Heart left ventricle (tissue), 16 donors: ENCODE measurements at regions not wholly inside any gene's neighbourhood (a gene's known extent, or its start where the extent isn't known, plus 50 kb on each side); places are given as distances from the start of the nearest gene placed in this dataset.

Experiments used
- ATAC-seq, 4 donors: fragments of 200-7000 bp; cut with Tn5 transposase; one replicate each; pipeline ENCODE4 v1.9.1; 2020 to 2022; ENCODE audit warnings: moderate library complexity in 4 of 4, mild to moderate bottlenecking in 3 of 4, moderate number of reproducible peaks in 1 of 4
- DNase-seq, 5 donors: peaks; one replicate each; pipeline ENCODE4 v3.0.0-alpha.2; 2020
- H3K27ac ChIP-seq, 12 donors: fragments of 200-600 bp; sonication (generic) in 4 of 12; one replicate each; pipeline versions ENCODE4 v1.5.0 to v1.8.0; 2016 to 2022; ENCODE audit warnings: mild to moderate bottlenecking in 2 of 12
- H3K27me3 ChIP-seq, 9 donors: fragments of 200-600 bp; sonication (generic) in 2 of 9; one replicate each; pipeline versions ENCODE4 v1.5.1 to v1.8.0; 2016 to 2022; ENCODE audit warnings: mild to moderate bottlenecking in 3 of 9
- H3K36me3 ChIP-seq, 9 donors: fragments of 200-600 bp; sonication (generic) in 2 of 9; one replicate each; pipeline versions ENCODE4 v1.5.0 to v1.8.0; 2018 to 2022; ENCODE audit warnings: mild to moderate bottlenecking in 2 of 9
- H3K4me1 ChIP-seq, 12 donors: fragments of 200-600 bp; sonication (generic) in 4 of 12; one replicate each; pipeline versions ENCODE4 v1.5.0 to v1.8.0; 2016 to 2022; ENCODE audit warnings: mild to moderate bottlenecking in 3 of 12
- H3K4me3 ChIP-seq, 12 donors: fragments of 200-600 bp; sonication (generic) in 4 of 12; one replicate each; pipeline versions ENCODE4 v1.5.0 to v1.8.0; 2017 to 2022; ENCODE audit warnings: mild to moderate bottlenecking in 9 of 12, moderate library complexity in 4 of 12
- H3K9me3 ChIP-seq, 12 donors: fragments of 200-600 bp; sonication (generic) in 4 of 12; one replicate each; pipeline versions ENCODE4 v1.5.0 to v1.8.0; 2016 to 2022; ENCODE audit warnings: mild to moderate bottlenecking in 1 of 12
- POLR2A ChIP-seq, 2 donors: fragments of 450-650 bp; IDR thresholded peaks; one replicate each; pipeline ENCODE4 v1.6.1; 2017; ENCODE audit warnings: antibody characterized with exemption in 2 of 2, mild to moderate bottlenecking in 2 of 2, moderate library complexity in 2 of 2
- WGBS, 4 donors: extraction: QIAGEN DNeasy Blood & Tissue Kit in 2 of 4; methylation state at CpG; one replicate each; pipeline versions ENCODE4 v1.1.5 to v1.1.7; 2013 to 2018; 5-methylcytosine and 5-hydroxymethylcytosine counted together
- intact Hi-C, 10 donors: fragments of 100-400 bp; cut with DNase I; formaldehyde crosslinking; loops; one replicate each; pipeline versions ENCODE4 v1.11.1 to v1.14.2; 2022
- TF ChIP-seq, protein P1 (sequence below), 12 donors: fragments of 200-600 bp; sonication (generic) in 4 of 12; IDR thresholded peaks; one replicate each; pipeline versions ENCODE4 v1.5.0 to v1.8.0; 2018 to 2022; ENCODE audit warnings: antibody characterized with exemption in 12 of 12, mild to moderate bottlenecking in 5 of 12
- donor health status: ischemic (EF 13 %, LVEDD 7.1; RV severe dilation, severe dysfunction).
- donor health status: healthy with polysubstance abuse.
- donor health status: DM: no; HTN: yes; CAD: no.
- donor health status: DM: no; HTN: no; CAD: no.
- donor health status: ischemic (EF 25% LVEDD 6.9; RV normal size, moderate dysfunction).
- donor health status: ischemic (EF 25% LVEDD 5.7; RV mildly dilated, moderate dysfunction).
- donor health status: healthy.
- donor health status: DM: yes; HTN: yes; CAD: no.
- donor health status: ischemic (EF 35%, LVEDD 5.7; RV mildly dilated, moderate dysfunction).
- donor health status: nonischemic (EF 11% LVEDD 7.7; RV severe dilation, severe dysfunction).
- donor health status: DM: yes; HTN: yes; CAD: no.
- donor health status: PGD.
- donor health status: ischemic (EF 29% LVEDD 5.4; RV normal size, mild dysfunction).
- donor health status: nonischemic (EF 23%, LVEDD 6.1; RV moderate dilation, normal function).

DNA sequence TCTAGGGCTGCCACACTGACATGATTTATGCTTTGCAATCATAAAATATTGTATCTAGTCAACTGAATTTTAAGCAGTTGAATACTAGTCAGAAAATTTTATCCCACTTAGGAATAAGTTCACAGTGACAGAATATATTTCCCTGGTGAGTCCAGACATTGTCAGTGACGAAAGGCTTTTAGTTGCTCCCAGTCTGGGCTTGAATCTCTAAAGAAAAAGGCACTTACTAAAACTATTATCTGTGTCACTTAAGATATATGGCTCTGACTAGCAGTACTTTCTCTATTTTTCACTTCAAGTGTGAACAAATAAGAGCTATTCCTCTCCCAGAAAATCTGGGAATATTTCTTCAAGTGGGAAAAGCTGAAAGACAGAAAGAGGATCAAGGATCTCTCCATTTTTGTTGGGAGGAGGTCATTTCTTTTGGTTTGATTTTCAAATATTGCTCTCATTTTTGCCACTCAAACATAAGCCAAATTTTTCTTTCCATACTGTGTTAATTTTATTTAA, 1262.3 kb upstream of the USP15 start:
- TF ChIP-seq, protein P1, sequence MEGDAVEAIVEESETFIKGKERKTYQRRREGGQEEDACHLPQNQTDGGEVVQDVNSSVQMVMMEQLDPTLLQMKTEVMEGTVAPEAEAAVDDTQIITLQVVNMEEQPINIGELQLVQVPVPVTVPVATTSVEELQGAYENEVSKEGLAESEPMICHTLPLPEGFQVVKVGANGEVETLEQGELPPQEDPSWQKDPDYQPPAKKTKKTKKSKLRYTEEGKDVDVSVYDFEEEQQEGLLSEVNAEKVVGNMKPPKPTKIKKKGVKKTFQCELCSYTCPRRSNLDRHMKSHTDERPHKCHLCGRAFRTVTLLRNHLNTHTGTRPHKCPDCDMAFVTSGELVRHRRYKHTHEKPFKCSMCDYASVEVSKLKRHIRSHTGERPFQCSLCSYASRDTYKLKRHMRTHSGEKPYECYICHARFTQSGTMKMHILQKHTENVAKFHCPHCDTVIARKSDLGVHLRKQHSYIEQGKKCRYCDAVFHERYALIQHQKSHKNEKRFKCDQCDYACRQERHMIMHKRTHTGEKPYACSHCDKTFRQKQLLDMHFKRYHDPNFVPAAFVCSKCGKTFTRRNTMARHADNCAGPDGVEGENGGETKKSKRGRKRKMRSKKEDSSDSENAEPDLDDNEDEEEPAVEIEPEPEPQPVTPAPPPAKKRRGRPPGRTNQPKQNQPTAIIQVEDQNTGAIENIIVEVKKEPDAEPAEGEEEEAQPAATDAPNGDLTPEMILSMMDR (IDR thresholded peaks at IDR 0.05): no peak
- TF ChIP-seq POLR2A (IDR thresholded peaks at IDR 0.05): no peak
- H3K4me1 ChIP-seq: no peaks in the 10 kb centered on the region
- WGBS, 4 donors: 60 to 71% (median 70%) methylated on average over 1 of the region's 1 CpG
- intact Hi-C loops: no loop called here
- H3K4me3 ChIP-seq: no peak overlapping the region
- no peak overlapping the region for H3K27ac ChIP-seq
- H3K36me3 ChIP-seq: no peaks in the 10 kb centered on the region
- no peak for DNase-seq
- ATAC-seq: no peak
- peaks cover 0 to 18% (median 0%) of the 10 kb centered on the region in 12 donors for H3K9me3 ChIP-seq
- H3K27me3 ChIP-seq: no peaks in the 10 kb centered on the region

DNA sequence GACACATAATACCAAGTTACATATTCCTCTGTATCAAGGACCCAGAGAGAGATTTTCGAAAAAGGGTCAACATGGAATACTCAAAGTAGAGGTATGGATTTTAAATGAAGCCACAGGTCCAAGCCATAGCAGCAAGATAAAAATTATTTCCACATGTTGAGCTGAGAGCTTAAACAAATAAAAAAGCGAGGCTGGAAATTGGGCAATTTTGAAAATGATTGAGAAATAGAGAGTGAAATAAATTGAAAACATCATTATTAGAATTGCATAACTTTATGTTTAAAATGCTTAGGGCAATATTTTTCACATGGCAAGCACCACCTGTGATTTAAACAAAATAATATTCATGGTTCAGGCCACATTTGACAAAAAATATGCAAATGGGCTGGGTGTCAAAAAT, 1251.0 kb upstream of the USP15 start:
- Histone ChIP-seq H3K4me1 (no peaks in the 10 kb centered on the region), H3K9me3 (peaks cover 0 to 10% (median 0%) of the 10 kb centered on the region in 12 donors), H3K36me3 (no peaks in the 10 kb centered on the region), H3K27ac (no peak overlapping the region), H3K27me3 (no peaks in the 10 kb centered on the region), H3K4me3 (no peak overlapping the region)
- ATAC-seq (no peak), DNase-seq (no peak)
- intact Hi-C loops: no loop called here
- 62 to 75% (median 68%) methylated on average over 2 of the region's 2 CpGs for WGBS, 4 donors
- TF ChIP-seq, protein P1 (IDR thresholded peaks at IDR 0.05): no peak
- no peak for TF ChIP-seq POLR2A (IDR thresholded peaks at IDR 0.05)

DNA sequence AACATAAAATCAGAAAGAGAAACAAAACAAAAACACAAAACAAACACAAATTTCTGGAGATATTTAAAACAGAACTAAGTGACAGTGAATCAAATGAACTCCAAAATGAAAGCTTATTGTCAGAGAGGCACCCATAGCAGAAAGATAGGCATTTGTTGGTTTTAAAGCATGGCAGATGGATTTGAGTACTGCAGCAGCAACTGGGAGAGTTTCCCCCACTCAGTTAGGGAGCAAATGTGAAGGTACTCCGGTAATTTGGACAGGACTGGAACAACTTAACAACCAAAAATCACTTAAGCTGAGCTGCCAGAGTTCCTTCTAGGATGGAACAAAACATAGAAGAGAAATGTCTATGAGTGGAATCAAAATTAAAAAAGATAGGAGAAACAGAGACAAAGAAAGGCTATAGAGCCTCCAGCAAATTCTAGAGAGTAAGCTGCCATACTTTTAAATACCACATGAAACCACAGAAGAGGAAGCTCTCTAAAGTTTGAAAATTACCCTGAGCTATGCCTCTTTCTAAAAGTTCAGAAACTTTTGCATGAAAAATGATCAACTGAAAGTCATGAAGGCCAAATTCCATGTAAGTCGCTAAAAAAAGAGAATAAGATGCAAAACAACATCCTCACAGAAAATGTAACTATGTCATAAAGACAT, 1248.3 kb upstream of the USP15 start:
- DNase-seq (no peak), ATAC-seq (no peak)
- TF ChIP-seq, protein P1 (IDR thresholded peaks at IDR 0.05): no peak
- Histone ChIP-seq H3K4me1 (no peaks in the 10 kb centered on the region), H3K36me3 (no peaks in the 10 kb centered on the region), H3K27ac (no peak overlapping the region), H3K9me3 (peaks cover 0 to 8% (median 0%) of the 10 kb centered on the region in 12 donors), H3K4me3 (no peak overlapping the region), H3K27me3 (no peaks in the 10 kb centered on the region)
- 69 to 87% (median 75%) methylated on average over 2 of the region's 2 CpGs for WGBS, 4 donors
- intact Hi-C loops: no loop called here

DNA sequence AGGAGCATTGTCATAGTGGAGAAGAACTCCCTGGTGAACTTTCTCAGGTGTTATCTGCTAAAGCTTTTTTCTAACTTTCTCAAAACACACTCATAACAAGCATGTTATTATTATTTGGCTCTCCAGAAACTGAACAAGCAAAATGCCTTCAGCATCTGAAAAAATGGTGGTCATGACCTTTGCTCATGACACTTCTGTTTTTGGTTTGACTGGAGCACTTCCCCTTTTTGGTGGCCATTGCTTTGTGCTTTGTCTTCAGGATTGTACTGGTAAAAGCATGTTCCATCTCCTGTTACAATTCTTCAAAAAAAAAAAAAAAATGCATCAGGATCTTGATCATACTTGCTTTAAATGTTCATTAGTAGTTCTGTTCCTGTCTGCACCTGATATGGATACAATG, 1241.6 kb upstream of the USP15 start:
- Histone ChIP-seq H3K4me1 (no peaks in the 10 kb centered on the region), H3K9me3 (peaks cover 0 to 9% (median 0%) of the 10 kb centered on the region in 12 donors), H3K4me3 (no peak overlapping the region), H3K27ac (no peak overlapping the region), H3K36me3 (no peaks in the 10 kb centered on the region), H3K27me3 (no peaks in the 10 kb centered on the region)
- DNase-seq (no peak), ATAC-seq (no peak)
- no peak for TF ChIP-seq POLR2A (IDR thresholded peaks at IDR 0.05)
- TF ChIP-seq, protein P1 (IDR thresholded peaks at IDR 0.05): no peak
- intact Hi-C loops: no loop called here
